KOPT-K1 (cell line): ENCODE measurements at regions not wholly inside any gene's neighbourhood (a gene's known extent, or its start where the extent isn't known, plus 50 kb on each side); places are given as distances from the start of the nearest gene placed in this dataset.

ENCODE experiments used
- H3K27ac ChIP-seq: fragments of 200-600 bp; sonication (generic); 2 replicates; pipeline ENCODE4 v1.5.1; 2016; ENCODE audit warnings: antibody characterized with exemption, mild to moderate bottlenecking, low read depth, low read length; ENCODE audit not compliant: poor library complexity, severe bottlenecking
- H3K36me3 ChIP-seq: fragments of 200-600 bp; sonication (generic); 2 replicates; pipeline ENCODE4 v1.5.1; 2017; ENCODE audit warnings: antibody characterized with exemption, mild to moderate bottlenecking, low read length, moderate library complexity; ENCODE audit not compliant: insufficient read depth
- H3K9me3 ChIP-seq: fragments of 200-600 bp; sonication (generic); 2 replicates; pipeline ENCODE4 v1.5.1; 2017; ENCODE audit warnings: antibody characterized with exemption, low read length, mild to moderate bottlenecking; ENCODE audit not compliant: insufficient read depth, poor library complexity, severe bottlenecking

DNA sequence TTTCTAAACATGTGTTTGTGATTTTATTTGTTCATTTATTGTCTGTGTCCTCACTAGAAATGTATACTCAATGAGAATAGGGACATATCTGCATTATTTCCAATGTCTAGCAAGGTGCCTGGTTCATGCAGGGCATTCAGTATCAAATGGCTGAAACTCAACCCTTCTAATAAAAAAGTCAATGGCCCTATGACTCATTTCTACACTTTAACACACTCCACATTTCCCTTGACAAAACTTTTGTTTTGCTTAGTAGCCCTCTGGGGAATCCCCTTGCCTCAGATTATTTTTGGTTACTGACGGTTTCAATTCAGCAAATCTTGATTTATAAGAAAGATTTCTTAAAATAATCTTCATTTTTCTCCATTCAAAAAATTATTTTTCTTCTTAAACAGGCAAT, 206.0 kb upstream of the DMRTA1 start:
- Histone ChIP-seq H3K27ac (no peak overlapping the region), H3K9me3 (no peaks in the 10 kb centered on the region), H3K36me3 (no peaks in the 10 kb centered on the region)

GRCh38 chr9:22241024-22241423, 205.6 kb upstream of the DMRTA1 start:
- no peak overlapping the region for H3K27ac ChIP-seq
- no peaks in the 10 kb centered on the region for H3K9me3 ChIP-seq
- no peaks in the 10 kb centered on the region for H3K36me3 ChIP-seq

GRCh38 chr9:22241611-22242010, 205.0 kb upstream of the DMRTA1 start:
- no peak overlapping the region for H3K27ac ChIP-seq
- no peaks in the 10 kb centered on the region for H3K36me3 ChIP-seq
- no peaks in the 10 kb centered on the region for H3K9me3 ChIP-seq

- H3K27ac ChIP-seq: no peak overlapping the region
Measured at GRCh38 chr9:22244139-22245011, 202.2 kb upstream of the DMRTA1 start.

DNA sequence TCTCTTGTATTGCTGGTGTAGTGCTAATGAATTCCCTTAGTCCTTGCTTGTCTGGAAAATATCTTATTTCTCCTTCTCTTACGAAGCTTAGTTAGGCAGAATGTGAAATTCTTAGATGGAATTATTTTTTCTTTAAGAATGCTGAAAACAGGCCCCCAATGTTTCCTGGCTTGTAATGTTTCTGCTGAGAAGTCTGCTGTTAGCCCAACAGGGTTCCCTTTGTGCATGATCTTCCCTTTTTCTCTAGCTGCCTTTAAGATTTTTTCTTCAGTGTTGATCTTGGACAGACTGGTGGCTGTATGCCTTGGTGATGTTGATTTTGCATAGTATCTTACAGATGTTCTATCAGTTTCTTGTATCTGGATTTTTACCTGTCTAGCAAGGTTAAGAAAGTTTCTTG, 191.3 kb upstream of the DMRTA1 start:
- H3K36me3 ChIP-seq: no peaks in the 10 kb centered on the region
- H3K27ac ChIP-seq: no peak overlapping the region
- H3K9me3 ChIP-seq: peaks cover 25% of the 10 kb centered on the region

More at GRCh38 chr9:22244139-22245011, 202.2 kb upstream of the DMRTA1 start:
- no peaks in the 10 kb centered on the region for H3K9me3 ChIP-seq
- no peaks in the 10 kb centered on the region for H3K36me3 ChIP-seq

DNA sequence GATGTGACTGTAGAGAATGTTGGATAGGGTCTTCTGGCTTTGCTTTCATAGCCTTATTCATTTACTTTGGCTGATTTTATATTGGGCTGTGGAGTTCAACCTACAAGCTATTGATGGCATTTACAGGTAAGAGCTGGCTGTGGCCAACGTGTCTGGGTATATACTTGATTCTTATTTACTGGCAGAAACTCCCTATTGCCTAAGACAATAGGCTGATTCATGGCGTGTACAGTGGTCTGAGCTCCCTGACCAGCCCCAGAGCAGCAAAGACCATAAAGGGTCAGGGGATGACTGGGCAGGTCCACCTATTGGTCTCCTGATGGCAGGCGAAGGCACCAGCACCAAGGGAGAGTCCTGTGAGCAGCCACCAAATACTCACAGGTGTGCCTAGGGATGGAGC, 190.2 kb upstream of the DMRTA1 start:
- Histone ChIP-seq H3K9me3 (peaks cover 21% of the 10 kb centered on the region), H3K27ac (no peak overlapping the region)

GRCh38 chr9:22257026-22257816, 189.4 kb upstream of the DMRTA1 start:
- no peaks in the 10 kb centered on the region for H3K36me3 ChIP-seq
- peaks cover 13% of the 10 kb centered on the region for H3K9me3 ChIP-seq
- no peak overlapping the region for H3K27ac ChIP-seq

More for the DNA sequence above, 190.2 kb upstream of the DMRTA1 start:
- no peaks in the 10 kb centered on the region for H3K36me3 ChIP-seq

- Histone ChIP-seq H3K9me3 (peaks cover 7% of the 10 kb centered on the region), H3K36me3 (no peaks in the 10 kb centered on the region)
Measured at GRCh38 chr9:22265038-22265437, 181.6 kb upstream of the DMRTA1 start.

GRCh38 chr9:22265534-22265933, 181.1 kb upstream of the DMRTA1 start:
- Histone ChIP-seq H3K36me3 (no peaks in the 10 kb centered on the region), H3K27ac (no peak overlapping the region), H3K9me3 (peaks cover 7% of the 10 kb centered on the region)

More at GRCh38 chr9:22265038-22265437, 181.6 kb upstream of the DMRTA1 start:
- no peak overlapping the region for H3K27ac ChIP-seq

GRCh38 chr9:22274477-22274876, 172.1 kb upstream of the DMRTA1 start:
- H3K36me3 ChIP-seq: no peaks in the 10 kb centered on the region
- H3K9me3 ChIP-seq: no peaks in the 10 kb centered on the region
- H3K27ac ChIP-seq: no peak overlapping the region

GRCh38 chr9:22278426-22278825, 168.2 kb upstream of the DMRTA1 start:
- Histone ChIP-seq H3K27ac (no peak overlapping the region), H3K9me3 (no peaks in the 10 kb centered on the region), H3K36me3 (no peaks in the 10 kb centered on the region)

DNA sequence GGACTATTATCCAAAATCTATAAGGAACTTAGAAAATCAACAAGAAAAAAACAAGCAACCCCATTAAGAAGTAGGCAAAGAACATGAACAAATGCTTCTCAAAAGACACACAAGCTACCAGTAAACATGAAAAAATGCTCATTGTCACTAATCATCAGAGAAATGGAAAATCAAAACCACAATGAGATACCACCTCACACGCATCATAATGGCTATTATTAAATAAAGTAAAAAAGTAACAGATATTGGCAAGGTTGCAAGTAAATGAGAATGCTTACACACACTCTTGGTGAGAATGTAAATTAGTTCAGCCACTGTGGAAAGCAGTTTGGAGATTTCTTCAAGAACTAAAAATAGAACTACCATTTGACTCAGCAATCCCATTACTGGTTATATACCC, 167.0 kb upstream of the DMRTA1 start:
- no peaks in the 10 kb centered on the region for H3K9me3 ChIP-seq
- no peaks in the 10 kb centered on the region for H3K36me3 ChIP-seq
- H3K27ac ChIP-seq: no peak overlapping the region

DNA sequence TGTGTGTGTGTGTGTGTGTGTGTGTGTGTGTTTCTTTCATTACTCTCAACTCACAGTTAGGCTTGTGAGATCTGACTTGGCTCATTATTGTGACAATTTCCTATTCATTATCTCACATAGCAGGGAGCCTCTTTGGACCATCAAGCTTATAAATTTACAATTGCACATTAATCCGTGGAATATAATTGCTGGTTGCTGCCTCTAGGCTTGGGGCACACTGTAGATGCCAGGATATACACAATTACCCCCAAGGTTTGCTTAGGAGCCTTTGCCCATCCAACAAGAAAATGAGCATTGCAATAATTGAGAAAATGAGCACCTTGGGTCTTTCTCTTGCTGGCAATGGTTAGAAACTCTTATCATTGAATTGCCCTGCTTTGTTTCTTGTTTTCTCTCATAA, 161.6 kb upstream of the DMRTA1 start:
- H3K27ac ChIP-seq: no peak overlapping the region
- no peaks in the 10 kb centered on the region for H3K36me3 ChIP-seq
- H3K9me3 ChIP-seq: no peaks in the 10 kb centered on the region

DNA sequence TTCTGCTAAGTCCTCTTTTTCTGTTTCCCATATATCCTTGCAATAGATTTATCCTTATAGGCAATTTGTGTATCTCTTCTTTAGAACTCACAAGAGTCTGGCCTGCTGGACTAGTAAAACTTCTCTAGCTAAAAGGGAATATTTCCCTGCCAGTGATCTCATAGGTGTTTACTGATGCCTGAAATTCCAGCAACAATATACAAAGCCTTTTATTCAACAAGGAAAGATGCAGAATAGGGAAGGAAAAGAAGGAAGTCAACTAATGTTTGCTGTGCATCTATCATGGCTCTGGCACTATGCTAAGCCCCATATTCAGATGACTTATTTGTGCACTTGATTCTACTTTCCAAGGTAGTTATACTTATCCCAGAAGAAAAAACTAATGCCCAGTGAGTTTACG, 160.0 kb upstream of the DMRTA1 start:
- Histone ChIP-seq H3K36me3 (no peaks in the 10 kb centered on the region), H3K9me3 (no peaks in the 10 kb centered on the region), H3K27ac (no peak overlapping the region)

DNA sequence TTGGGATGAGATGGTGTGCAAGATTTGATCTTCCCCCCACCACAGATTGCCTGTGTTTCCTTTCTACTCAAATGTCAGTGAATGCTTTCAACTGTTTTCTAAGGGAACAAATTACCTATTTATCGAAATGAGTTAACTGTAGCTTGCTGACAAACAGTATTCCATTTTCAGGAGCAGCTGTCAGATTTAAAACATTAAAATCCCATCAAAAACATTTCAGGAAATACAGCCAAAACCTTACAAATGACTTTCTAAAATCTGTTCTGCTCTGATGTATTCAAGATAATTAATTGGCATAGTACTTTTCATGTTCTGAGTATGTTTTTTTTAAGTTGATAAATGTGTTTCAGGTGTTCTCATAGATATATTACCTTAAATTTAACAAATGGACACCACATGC, 158.0 kb upstream of the DMRTA1 start:
- H3K27ac ChIP-seq: no peak overlapping the region
- no peaks in the 10 kb centered on the region for H3K9me3 ChIP-seq
- H3K36me3 ChIP-seq: no peaks in the 10 kb centered on the region
